H1 (cell line): ENCODE measurements at regions not wholly inside any gene's neighbourhood (a gene's known extent, or its start where the extent isn't known, plus 50 kb on each side); places are given as distances from the start of the nearest gene placed in this dataset.

Experiments
- CTCF ChIA-PET: fragments of 300-600 bp; sonication (Branson Sonifier 250); formaldehyde crosslinking; loops from one replicate; lab custom pipeline; 2021; ENCODE audit not compliant: partially characterized antibody; lab: Charles Lee
- POLR2A ChIA-PET: fragments of 300-600 bp; sonication (Branson Sonifier 250); formaldehyde crosslinking; loops from one replicate; lab custom pipeline; 2021; ENCODE audit warnings: inconsistent platforms; ENCODE audit not compliant: partially characterized antibody; lab: Charles Lee
- DNase-seq, 2 experiments: peaks; one replicate each; pipeline versions ENCODE4 v3.0.0 to v3.0.0-alpha.2; 2010 to 2022; ENCODE audit warnings: low spot score in 2 of 2, low read depth in 1 of 2, mixed read lengths in 1 of 2
- FAIRE-seq: peaks from 2 replicates; lab custom pipeline; 2011; peaks lifted over from hg19 to GRCh38; lab: Jason Lieb, UNC
- H2AFZ ChIP-seq: 2 replicates; pipeline ENCODE4 v1.8.1; 2012; ENCODE audit warnings: low read length, inconsistent platforms
- H2AK5ac ChIP-seq: 2 replicates; pipeline ENCODE4 v1.6.1; 2013; ENCODE audit warnings: low read depth, low read length
- H2BK120ac ChIP-seq: replicated peaks from 2 replicates; pipeline ENCODE3; 2013; ENCODE audit warnings: low read depth, low read length, inconsistent platforms
- H2BK12ac ChIP-seq: 2 replicates; pipeline ENCODE4 v1.6.1; 2013; ENCODE audit warnings: low read depth, low read length
- H2BK15ac ChIP-seq: 2 replicates; pipeline ENCODE4 v1.6.1; 2013; ENCODE audit warnings: low read length
- H2BK20ac ChIP-seq: 2 replicates; pipeline ENCODE4 v1.6.1; 2013; ENCODE audit warnings: low read length
- H2BK5ac ChIP-seq: 2 replicates; pipeline ENCODE4 v1.6.1; 2013; ENCODE audit warnings: low read depth, low read length
- H3K14ac ChIP-seq: 2 replicates; pipeline ENCODE4 v1.6.1; 2013; ENCODE audit warnings: inconsistent platforms; ENCODE audit not compliant: insufficient read length
- H3K18ac ChIP-seq: 2 replicates; pipeline ENCODE4 v1.6.1; 2013; ENCODE audit warnings: low read length; ENCODE audit errors: extremely low read depth
- H3K23ac ChIP-seq: 2 replicates; pipeline ENCODE4 v1.6.1; 2013; ENCODE audit warnings: inconsistent platforms; ENCODE audit not compliant: insufficient read length
- H3K23me2 ChIP-seq: 2 replicates; pipeline ENCODE4 v1.6.1; 2013; ENCODE audit warnings: low read depth, low read length
- H3K27ac ChIP-seq: 2 replicates; pipeline ENCODE4 v1.6.1; 2011; ENCODE audit warnings: low read depth, low read length, inconsistent platforms
- H3K27me3 ChIP-seq, 4 experiments: replicated peaks in 1 of 4; 1 replicate in 1 of 4; 2 replicates in 3 of 4; pipeline versions ENCODE4 v1.6.1 to v1.8.1; 2011 to 2013; ENCODE audit warnings: low read length in 3 of 4, mild to moderate bottlenecking in 3 of 4, inconsistent platforms in 2 of 4, mixed read lengths in 2 of 4, moderate library complexity in 1 of 4; ENCODE audit not compliant: control insufficient read depth in 3 of 4, insufficient read depth in 3 of 4; ENCODE audit errors: extremely low read depth in 1 of 4
- H3K36me3 ChIP-seq, 4 experiments: 2 replicates each; pipeline versions ENCODE4 v1.6.1 to v1.8.1; 2011 to 2013; ENCODE audit warnings: mild to moderate bottlenecking in 4 of 4, low read length in 3 of 4, moderate library complexity in 2 of 4, control low read depth in 1 of 4, inconsistent platforms in 1 of 4; ENCODE audit not compliant: insufficient read depth in 4 of 4, control insufficient read depth in 2 of 4
- H3K4ac ChIP-seq: replicated peaks from 2 replicates; pipeline ENCODE3; 2013; ENCODE audit warnings: low read length, low read depth, mixed read lengths, inconsistent platforms; ENCODE audit not compliant: insufficient read length
- H3K4me1 ChIP-seq, 4 experiments: replicated peaks in 1 of 4; 1 replicate in 1 of 4; 2 replicates in 3 of 4; pipeline versions ENCODE4 v1.6.1 to v1.8.1; 2011 to 2013; ENCODE audit warnings: low read length in 3 of 4, inconsistent platforms in 2 of 4, mixed read lengths in 1 of 4; ENCODE audit not compliant: insufficient read depth in 4 of 4, control insufficient read depth in 3 of 4
- H3K4me2 ChIP-seq, 2 experiments: 2 replicates each; pipeline versions ENCODE4 v1.6.1 to v1.8.1; 2011 to 2013; ENCODE audit warnings: low read depth in 2 of 2, low read length in 2 of 2, control low read depth in 1 of 2, inconsistent platforms in 1 of 2, mild to moderate bottlenecking in 1 of 2; ENCODE audit not compliant: insufficient read depth in 1 of 2
- H3K4me3 ChIP-seq, 4 experiments: fragments of 200-600, 300-600 bp in 1 of 4; sonication (generic), shearing (Covaris generic), sonication (Bioruptor Twin) in 1 of 4; 2 replicates each; pipeline versions ENCODE4 v1.5.1 to v1.8.1; 2011 to 2016; ENCODE audit warnings: low read length in 4 of 4, low read depth in 3 of 4, control low read depth in 2 of 4, inconsistent platforms in 2 of 4, mild to moderate bottlenecking in 2 of 4, mixed read lengths in 1 of 4, moderate library complexity in 1 of 4; ENCODE audit not compliant: insufficient read depth in 2 of 4; ENCODE audit errors: extremely low read depth in 1 of 4
- H3K56ac ChIP-seq: replicated peaks from 2 replicates; pipeline ENCODE3; 2013; ENCODE audit warnings: low read depth, mild to moderate bottlenecking, mixed read lengths, low read length, inconsistent platforms; ENCODE audit not compliant: insufficient read length
- H3K79me1 ChIP-seq: 2 replicates; pipeline ENCODE4 v1.6.1; 2013; ENCODE audit warnings: low read depth, low read length, control low read depth
- H3K79me2 ChIP-seq, 2 experiments: 2 replicates each; pipeline versions ENCODE4 v1.6.1 to v1.8.1; 2012 to 2013; ENCODE audit warnings: low read length in 2 of 2, mild to moderate bottlenecking in 2 of 2, inconsistent platforms in 1 of 2; ENCODE audit not compliant: insufficient read depth in 2 of 2, control insufficient read depth in 1 of 2
- H3K9ac ChIP-seq, 4 experiments: replicated peaks in 1 of 4; 1 replicate in 1 of 4; 2 replicates in 3 of 4; pipeline versions ENCODE4 v1.6.1 to v1.8.1; 2011 to 2013; ENCODE audit warnings: low read depth in 3 of 4, low read length in 3 of 4, control low read depth in 2 of 4, mild to moderate bottlenecking in 2 of 4, moderate library complexity in 2 of 4, inconsistent platforms in 1 of 4; ENCODE audit errors: extremely low read depth in 1 of 4
- H3K9me3 ChIP-seq, 2 experiments: 2 replicates each; pipeline versions ENCODE4 v1.6.1 to v1.8.1; 2012 to 2013; ENCODE audit warnings: mild to moderate bottlenecking in 2 of 2, moderate library complexity in 2 of 2, control low read depth in 1 of 2, inconsistent platforms in 1 of 2, low read depth in 1 of 2, low read length in 1 of 2, mixed read lengths in 1 of 2; ENCODE audit not compliant: insufficient read depth in 2 of 2
- H4K20me1 ChIP-seq, 2 experiments: replicated peaks in 1 of 2; 2 replicates each; pipeline versions ENCODE3 to v1.8.1; 2011 to 2013; ENCODE audit warnings: inconsistent platforms in 2 of 2, low read length in 2 of 2, mild to moderate bottlenecking in 1 of 2; ENCODE audit not compliant: insufficient read depth in 2 of 2, control insufficient read depth in 1 of 2
- H4K5ac ChIP-seq: 2 replicates; pipeline ENCODE4 v1.6.1; 2013; ENCODE audit warnings: low read length, low read depth, mixed read lengths, inconsistent platforms; ENCODE audit not compliant: insufficient read length
- H4K8ac ChIP-seq: 2 replicates; pipeline ENCODE4 v1.8.0; 2013; ENCODE audit warnings: mild to moderate bottlenecking, moderate library complexity, low read length, inconsistent platforms; ENCODE audit not compliant: insufficient read depth; ENCODE audit errors: extremely low read depth
- H4K91ac ChIP-seq: replicated peaks from 2 replicates; pipeline ENCODE3; 2013; ENCODE audit warnings: low read length, mixed read lengths, inconsistent platforms; ENCODE audit not compliant: insufficient read length
- ASH2L ChIP-seq: fragments of 200-600, 300-600 bp; sonication (generic); IDR thresholded peaks from one replicate; pipeline ENCODE4 v1.7.1; 2017; ENCODE audit warnings: low read length
- BACH1 ChIP-seq: IDR thresholded peaks from 2 replicates; pipeline ENCODE4 v1.6.1; 2012; ENCODE audit warnings: low read length, improper control_type of control experiment
- CTCF ChIP-seq, 3 experiments: IDR thresholded peaks; 1 replicate in 2 of 3; 2 replicates in 1 of 3; pipeline versions ENCODE4 v1.5.1 to v1.6.1; 2011; ENCODE audit warnings: low read length in 3 of 3, mild to moderate bottlenecking in 3 of 3, inconsistent platforms in 2 of 3, low read depth in 1 of 3, moderate library complexity in 1 of 3; ENCODE audit not compliant: insufficient read depth in 1 of 3; ENCODE audit errors: control extremely low read depth in 1 of 3
- EZH2 ChIP-seq: fragments of 200-600 bp; sonication (generic); IDR thresholded peaks from 2 replicates; pipeline ENCODE4 v1.7.1; 2012; ENCODE audit warnings: low read depth, mild to moderate bottlenecking, moderate library complexity, low read length, inconsistent platforms; ENCODE audit not compliant: severe bottlenecking
- FOSL1 ChIP-seq: IDR thresholded peaks from 2 replicates; pipeline ENCODE4 v1.6.1; 2011; ENCODE audit warnings: mild to moderate bottlenecking, low read depth, low read length, moderate library complexity; ENCODE audit not compliant: insufficient read depth
- GABPA ChIP-seq: IDR thresholded peaks from 2 replicates; pipeline ENCODE4 v1.6.1; 2011; ENCODE audit warnings: mild to moderate bottlenecking, low read length, moderate library complexity, borderline replicate concordance; ENCODE audit not compliant: insufficient read depth
- GTF2F1 ChIP-seq: IDR thresholded peaks from 2 replicates; pipeline ENCODE4 v1.6.1; 2012; ENCODE audit warnings: low read depth, low read length, improper control_type of control experiment, borderline replicate concordance
- KDM5A ChIP-seq: fragments of 200-600 bp; IDR thresholded peaks from 2 replicates; pipeline ENCODE4 v1.7.1; 2012; ENCODE audit warnings: mild to moderate bottlenecking, low read length, inconsistent platforms, mixed read lengths
- POLR2AphosphoS5 ChIP-seq: IDR thresholded peaks from 2 replicates; pipeline ENCODE4 v1.6.1; 2011; ENCODE audit warnings: low read depth, low read length
- RXRA ChIP-seq: IDR thresholded peaks from 2 replicates; pipeline ENCODE4 v1.6.1; 2011; ENCODE audit warnings: low read depth, mild to moderate bottlenecking, low read length, moderate library complexity; ENCODE audit not compliant: insufficient read depth
- SAP30 ChIP-seq: fragments of 300-600 bp; sonication (generic); IDR thresholded peaks from 2 replicates; pipeline ENCODE4 v1.7.1; 2012; ENCODE audit warnings: low read length, moderate library complexity, mild to moderate bottlenecking, inconsistent platforms; ENCODE audit not compliant: insufficient read depth, insufficient replicate concordance
- YY1 ChIP-seq: IDR thresholded peaks from 2 replicates; pipeline ENCODE4 v1.6.1; 2011; ENCODE audit warnings: low read depth, mild to moderate bottlenecking, low read length

- Histone ChIP-seq H3K14ac (no peak overlapping the region), H2BK5ac (no peak overlapping the region), H3K79me1 (no peaks in the 10 kb centered on the region), H4K5ac (no peak overlapping the region), H3K79me2 (no peaks in the 10 kb centered on the region), H3K4ac (no peak overlapping the region), H3K4me3 (no peak overlapping the region), H3K18ac (no peak overlapping the region), H2BK20ac (no peak overlapping the region), H2AFZ (no peak overlapping the region), H3K23me2 (no peaks in the 10 kb centered on the region; the same call in 1 of the 2 replicates), H3K27me3 (no peaks in the 10 kb centered on the region), H3K4me2 (no peak overlapping the region), H3K9ac (no peak overlapping the region), H3K36me3 (no peaks in the 10 kb centered on the region), H3K9me3 (peaks cover 6 to 15% of the 10 kb centered on the region in 2 experiments), H3K56ac (no peak overlapping the region), H3K4me1 (no peaks in the 10 kb centered on the region), H2BK12ac (no peak overlapping the region), H4K20me1 (no peaks in the 10 kb centered on the region), H2AK5ac (no peak overlapping the region), H4K8ac (no peak overlapping the region), H4K91ac (no peak overlapping the region), H3K23ac (no peak overlapping the region), H2BK15ac (no peak overlapping the region), H2BK120ac (no peak overlapping the region), H3K27ac (no peak overlapping the region)
- FAIRE-seq (no peak), DNase-seq (no peak)
- ChIA-PET POLR2A (no interaction called here), CTCF (interaction anchor here (1.1 kb wide), 1 partner anchor 19 kb away, joined by 3 read pairs; no protein-coding TSS in a partner anchor)
- TF ChIP-seq YY1 (no peak), RXRA (no peak), BACH1 (no peak), POLR2AphosphoS5 (no peak), CTCF (IDR thresholded peaks at IDR 0.05; ENCODE audit: control extremely low read depth in 1 of 3, insufficient read depth in 1 of 3, low read depth in 1 of 3, low read length in 3 of 3) (no peak), FOSL1 (no peak), EZH2 (no peak), KDM5A (no peak), SAP30 (no peak), GABPA (no peak), GTF2F1 (no peak), ASH2L (no peak)
Measured at GRCh38 chr2:228543117-228543516, 361.6 kb upstream of the SPHKAP start.
